Testis (tissue), 2 donors: ENCODE measurements at regions not wholly inside any gene's neighbourhood (a gene's known extent, or its start where the extent isn't known, plus 50 kb on each side); places are given as distances from the start of the nearest gene placed in this dataset.

Experiments
- CTCF ChIP-seq, 3 experiments: fragments of 450-650 bp in 2 of 3; fragments of 200-600 bp in 1 of 3; sonication (generic) in 1 of 3; IDR thresholded peaks; one replicate each; pipeline ENCODE4 v1.5.1; 2016 to 2019; ENCODE audit warnings: antibody characterized with exemption in 3 of 3, mild to moderate bottlenecking in 2 of 3, moderate library complexity in 1 of 3
- POLR2A ChIP-seq: fragments of 450-650 bp; IDR thresholded peaks from one replicate; pipeline ENCODE4 v1.6.1; 2017; ENCODE audit warnings: antibody characterized with exemption, mild to moderate bottlenecking, moderate library complexity

- TF ChIP-seq CTCF (IDR thresholded peaks at IDR 0.05) (no peak), POLR2A (no peak)
Observed at GRCh38 chr17:77555121-77555591, 403.3 kb upstream of the TNRC6C start.
